ENCODE measurements at regions not wholly inside any gene's neighbourhood (a gene's known extent, or its start where the extent isn't known, plus 50 kb on each side); places are given as distances from the start of the nearest gene placed in this dataset.
A peak's percentile ranks its signal among the peaks of the same experiment; 100 is the strongest.

DNA sequence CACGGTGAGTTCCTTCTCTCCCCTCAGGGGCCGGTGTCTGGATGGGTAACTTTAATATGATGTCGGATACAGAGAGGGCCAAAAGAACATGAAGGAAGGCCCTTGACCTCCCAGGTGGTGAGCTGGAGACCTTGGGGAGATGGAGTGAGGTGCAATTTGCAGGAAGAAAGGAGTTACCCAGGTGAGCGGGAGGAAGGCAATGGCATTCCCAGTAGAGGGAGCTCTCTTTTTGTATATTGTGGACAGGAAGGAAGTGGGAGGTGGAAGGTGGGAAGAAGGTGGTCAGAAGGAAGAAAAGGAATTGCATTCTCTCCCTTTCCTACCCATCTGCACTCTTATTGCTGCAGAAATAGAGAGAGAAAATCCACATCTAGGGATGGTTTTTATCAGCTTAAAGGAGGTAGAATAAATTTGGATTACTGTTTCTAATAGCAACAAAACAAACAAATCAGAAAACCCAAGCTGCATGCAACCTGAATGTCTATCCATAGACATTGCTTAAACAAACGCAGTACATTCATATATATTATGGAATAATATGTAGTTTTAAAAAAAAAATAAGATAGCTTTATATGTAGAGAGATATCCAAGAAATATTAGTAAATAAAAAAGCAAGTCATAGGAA, 169.0 kb upstream of the TSC22D2 start:
- Histone ChIP-seq H3K56ac (ENCODE audit: extremely low read depth, insufficient read depth, low read length) (no peak overlapping the region), H4K20me1 (ENCODE audit: insufficient read depth, low read length) (no peaks in the 10 kb centered on the region)
- intact Hi-C loops (cut with micrococcal nuclease) = no loop called here

More for the DNA sequence above, 169.0 kb upstream of the TSC22D2 start:
- no peak overlapping the region for H2BK5ac ChIP-seq (ENCODE audit: low read depth, low read length, poor library complexity, severe bottlenecking)
- H3K9me3 ChIP-seq (ENCODE audit: control insufficient read depth, insufficient read depth, low read length) = no peaks in the 10 kb centered on the region
- peak; percentile 31; the same call in 1 of the 2 replicates for TF ChIP-seq RAD21 (IDR thresholded peaks at IDR 0.05; ENCODE audit: low read length)
- peak; percentile 37 for TF ChIP-seq CTCF (conservative IDR thresholded peaks at IDR 0.05; ENCODE audit: low read depth, low read length)
- no peak for TF ChIP-seq FOS (IDR thresholded peaks at IDR 0.05; ENCODE audit: low read depth, low read length)
- peak overlapping the region; percentile 55; the same call in 1 of the 2 replicates for H3K14ac ChIP-seq (replicated peaks; ENCODE audit: low read depth, low read length)
- peak overlapping the region; percentile 61; the same call in 1 of the 2 replicates for H4K91ac ChIP-seq (ENCODE audit: insufficient read depth, low read depth, low read length)
- peaks cover 32% of the 10 kb centered on the region for H3K9me1 ChIP-seq (ENCODE audit: insufficient read depth, low read length)
- peak overlapping the region; percentile 91; the same call in 1 of the 2 replicates for H2BK20ac ChIP-seq (ENCODE audit: low read depth, low read length)
- DNase-seq (no peak), ATAC-seq (ENCODE audit: low read depth) (no peak)
- H4K8ac ChIP-seq (ENCODE audit: low read depth in 2 of 2, low read length in 2 of 2) = peak overlapping the region in 1 of 2 experiments; percentile 68; a peak in 1 of 4 replicates
- no peak overlapping the region for H4K5ac ChIP-seq (ENCODE audit: low read depth, low read length)
- H2AK9ac ChIP-seq (replicated peaks; ENCODE audit: low read depth, low read length, poor library complexity) = peak overlapping the region; percentile 15
- no peak overlapping the region for H3K9ac ChIP-seq (ENCODE audit: low read depth, low read length)
- H2BK120ac ChIP-seq (ENCODE audit: low read depth, low read length) = peak overlapping the region; percentile 90
- POLR2A ChIA-PET (ENCODE audit: unreplicated experiment) = no interaction called here
- H3K79me1 ChIP-seq (ENCODE audit: low read depth in 1 of 2, low read length in 2 of 2) = peaks cover 9 to 45% of the 10 kb centered on the region in 2 experiments; a peak in 3 of 4 replicates
- H2AFZ ChIP-seq (replicated peaks; ENCODE audit: low read length, poor library complexity) = no peak overlapping the region
- peak overlapping the region; percentile 20; the same call in 1 of the 2 replicates for H3K18ac ChIP-seq (ENCODE audit: low read depth, low read length)
- dilution Hi-C loops (cut with HindIII; ENCODE audit: low sequenced_read_pairs, unreplicated experiment) = no loop called here
- peak overlapping the region; percentile 97; the same call in 1 of the 2 replicates for H3K4ac ChIP-seq (ENCODE audit: low read depth, low read length)
- CTCF ChIA-PET = interaction anchor here (0.7 to 1.7 kb wide), 4 partner anchors 11 to 169 kb away, joined by 3 to 5 read pairs (median 3); partner anchors contain the start of gene TSC22D2
- no peak overlapping the region for H3K23ac ChIP-seq (ENCODE audit: low read depth, low read length)
- H2BK15ac ChIP-seq (ENCODE audit: low read depth, low read length) = peak overlapping the region; percentile 54; the same call in 2 of the 3 replicates
- no peak overlapping the region for H3K4me2 ChIP-seq (ENCODE audit: low read depth, low read length)
- peaks cover 25% of the 10 kb centered on the region for H3K4me1 ChIP-seq (ENCODE audit: control insufficient read depth, insufficient read depth, low read length)
- H3K4me3 ChIP-seq (ENCODE audit: insufficient read depth, low read depth, low read length) = no peak overlapping the region
- no peaks in the 10 kb centered on the region for H3K27me3 ChIP-seq (ENCODE audit: control insufficient read depth, insufficient read depth, low read length)
- WGBS, 2 experiments (ENCODE audit: extremely low coverage in 2 of 2, insufficient read length in 1 of 2) = no CpG with 5 or more reads among the region's 5 CpGs
- peak overlapping the region; percentile 96 for H2AK5ac ChIP-seq (ENCODE audit: low read depth, low read length)
- BruUV-seq (replicated peaks) = no TSS peak
- H3K27ac ChIP-seq (ENCODE audit: insufficient read depth, low read length) = no peak overlapping the region
- no peaks in the 10 kb centered on the region for H3K36me3 ChIP-seq (ENCODE audit: control insufficient read depth, insufficient read depth, low read length)
- in situ Hi-C loops (cut with MboI; ENCODE audit: low sequenced_read_pairs) = no loop called here

Data from IMR-90 (cell line).